HG03139 (cell line): ENCODE measurements at regions not wholly inside any gene's neighbourhood (a gene's known extent, or its start where the extent isn't known, plus 50 kb on each side); places are given as distances from the start of the nearest gene placed in this dataset.
"Not testable (repeated sequence)": the region's sequence is repeated elsewhere in the genome, so short reads cannot be mapped to it uniquely, and the experiment has no call there.

ENCODE experiments used
- ATAC-seq: cut with Tn5 transposase; IDR thresholded peaks from one replicate; pipeline ENCODE4 v1.9.1; 2021; ENCODE audit not compliant: unreplicated experiment

- no peak for ATAC-seq
These were observed 164.4 kb downstream of the CXXC4 start for GRCh38 chr4:104330125-104330905.

GRCh38 chr4:104326991-104327694, 167.6 kb downstream of the CXXC4 start:
- not testable (repeated sequence) for ATAC-seq

- ATAC-seq, result no peak
These were observed 192.0 kb downstream of the CXXC4 start for GRCh38 chr4:104302731-104303130.

- ATAC-seq, result no peak
These were observed 199.9 kb downstream of the CXXC4 start for GRCh38 chr4:104294811-104295210.

GRCh38 chr4:104286867-104287266, 207.8 kb downstream of the CXXC4 start:
- ATAC-seq, result no peak

- ATAC-seq, result no peak
These were observed 211.4 kb downstream of the CXXC4 start for GRCh38 chr4:104283303-104283702.

GRCh38 chr4:104279744-104280143, 214.9 kb downstream of the CXXC4 start:
- no peak for ATAC-seq

- no peak for ATAC-seq
These were observed 221.7 kb downstream of the CXXC4 start for GRCh38 chr4:104272966-104273365.

- ATAC-seq, result not testable (repeated sequence)
These were observed 225.1 kb downstream of the CXXC4 start for GRCh38 chr4:104269603-104270002.

- no peak for ATAC-seq
These were observed 231.6 kb downstream of the CXXC4 start for GRCh38 chr4:104263100-104263499.

- ATAC-seq, result no peak
These were observed 232.0 kb downstream of the CXXC4 start for GRCh38 chr4:104262678-104263077.

GRCh38 chr4:104248726-104249125, 246.0 kb downstream of the CXXC4 start:
- no peak for ATAC-seq

- no peak for ATAC-seq
These were observed 258.7 kb downstream of the CXXC4 start for GRCh38 chr4:104235967-104236366.

GRCh38 chr4:104217526-104217925, 277.2 kb downstream of the CXXC4 start:
- no peak for ATAC-seq

- ATAC-seq, result no peak
These were observed 283.0 kb downstream of the CXXC4 start for GRCh38 chr4:104211657-104212056.

GRCh38 chr4:104210420-104210819, 284.3 kb downstream of the CXXC4 start:
- ATAC-seq, result no peak

GRCh38 chr4:104206784-104207183, 287.9 kb downstream of the CXXC4 start:
- ATAC-seq, result no peak

GRCh38 chr4:104205116-104205515, 289.6 kb downstream of the CXXC4 start:
- no peak for ATAC-seq

GRCh38 chr4:104188301-104188700, 306.4 kb downstream of the CXXC4 start:
- ATAC-seq, result no peak

GRCh38 chr4:104169437-104169836, 325.3 kb downstream of the CXXC4 start:
- no peak for ATAC-seq

GRCh38 chr4:104166749-104167148, 327.9 kb downstream of the CXXC4 start:
- no peak for ATAC-seq

GRCh38 chr4:104163820-104164219, 330.9 kb downstream of the CXXC4 start:
- no peak for ATAC-seq
